ENCODE measurements at regions not wholly inside any gene's neighbourhood (a gene's known extent, or its start where the extent isn't known, plus 50 kb on each side); places are given as distances from the start of the nearest gene placed in this dataset.

DNA sequence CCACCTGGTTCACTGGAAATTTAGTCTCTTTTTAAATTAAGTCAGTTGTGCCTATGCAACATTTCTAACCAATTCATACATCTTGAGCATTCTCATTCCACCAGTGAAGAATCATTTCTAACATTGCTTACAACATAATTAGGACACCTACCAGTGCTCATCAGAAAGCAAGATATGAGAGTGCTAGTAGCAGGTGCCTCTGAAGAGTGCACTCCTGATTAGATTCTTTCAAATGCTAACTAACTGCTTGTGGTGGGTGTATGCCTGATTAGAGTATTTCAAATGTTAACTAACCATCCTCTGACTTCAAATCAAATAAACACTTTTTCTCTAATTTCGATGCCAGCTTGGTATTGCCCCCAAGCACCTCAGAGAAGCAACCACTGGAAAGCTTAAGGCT lies 124.3 kb upstream of the DNAJC10 start:
- Histone ChIP-seq H3K36me3 (ENCODE audit: control insufficient read depth, insufficient read depth, low read length) (no peaks in the 10 kb centered on the region), H3K4me2 (ENCODE audit: insufficient read depth, low read length) (no peak overlapping the region), H3K4me1 (replicated peaks in 1 of 2; ENCODE audit: control insufficient read depth in 2 of 2, insufficient read depth in 2 of 2, low read length in 2 of 2) (no peaks in the 10 kb centered on the region), H2AFZ (ENCODE audit: low read depth, low read length) (no peak overlapping the region), H3K27me3 (ENCODE audit: control insufficient read depth in 2 of 2, insufficient read depth in 2 of 2, low read length in 2 of 2) (no peaks in the 10 kb centered on the region), H3K79me2 (ENCODE audit: control insufficient read depth, insufficient read depth, low read length) (no peaks in the 10 kb centered on the region), H3K27ac (ENCODE audit: extremely low read depth, low read depth, low read length) (no peak overlapping the region), H3K9ac (ENCODE audit: insufficient read depth in 1 of 2, low read depth in 2 of 2, low read length in 2 of 2) (no peak overlapping the region), H3K4me3 (no peak overlapping the region), H3K9me3 (replicated peaks; ENCODE audit: control insufficient read depth, insufficient read depth, low read depth, low read length) (no peaks in the 10 kb centered on the region), H3K9me1 (ENCODE audit: control insufficient read depth, insufficient read depth, low read length) (no peaks in the 10 kb centered on the region), H4K20me1 (replicated peaks; ENCODE audit: control insufficient read depth, insufficient read depth, low read length) (no peaks in the 10 kb centered on the region)
- BruUV-seq (replicated peaks) = no TSS peak
- ChIA-PET CTCF (ENCODE audit: low intra/inter-chr PET ratio) (no interaction called here), POLR2A (no interaction called here)
- WGBS (ENCODE audit: insufficient coverage, low coverage, missing lambda C conversion rate) = 0% methylated on average over 1 of the region's 1 CpG
- intact Hi-C loops (cut with micrococcal nuclease) = loop anchor here (5.0 kb wide), 1 partner anchor 56 kb away; no protein-coding TSS in a partner anchor
- ATAC-seq = no peak
- no peak for DNase-seq (ENCODE audit: extremely low read depth in 1 of 4, low spot score in 3 of 4)
- no peak for TF ChIP-seq ZNF586 (CRISPR knock-in tag; conservative IDR thresholded peaks at IDR 0.05)
- TF ChIP-seq, protein P1, sequence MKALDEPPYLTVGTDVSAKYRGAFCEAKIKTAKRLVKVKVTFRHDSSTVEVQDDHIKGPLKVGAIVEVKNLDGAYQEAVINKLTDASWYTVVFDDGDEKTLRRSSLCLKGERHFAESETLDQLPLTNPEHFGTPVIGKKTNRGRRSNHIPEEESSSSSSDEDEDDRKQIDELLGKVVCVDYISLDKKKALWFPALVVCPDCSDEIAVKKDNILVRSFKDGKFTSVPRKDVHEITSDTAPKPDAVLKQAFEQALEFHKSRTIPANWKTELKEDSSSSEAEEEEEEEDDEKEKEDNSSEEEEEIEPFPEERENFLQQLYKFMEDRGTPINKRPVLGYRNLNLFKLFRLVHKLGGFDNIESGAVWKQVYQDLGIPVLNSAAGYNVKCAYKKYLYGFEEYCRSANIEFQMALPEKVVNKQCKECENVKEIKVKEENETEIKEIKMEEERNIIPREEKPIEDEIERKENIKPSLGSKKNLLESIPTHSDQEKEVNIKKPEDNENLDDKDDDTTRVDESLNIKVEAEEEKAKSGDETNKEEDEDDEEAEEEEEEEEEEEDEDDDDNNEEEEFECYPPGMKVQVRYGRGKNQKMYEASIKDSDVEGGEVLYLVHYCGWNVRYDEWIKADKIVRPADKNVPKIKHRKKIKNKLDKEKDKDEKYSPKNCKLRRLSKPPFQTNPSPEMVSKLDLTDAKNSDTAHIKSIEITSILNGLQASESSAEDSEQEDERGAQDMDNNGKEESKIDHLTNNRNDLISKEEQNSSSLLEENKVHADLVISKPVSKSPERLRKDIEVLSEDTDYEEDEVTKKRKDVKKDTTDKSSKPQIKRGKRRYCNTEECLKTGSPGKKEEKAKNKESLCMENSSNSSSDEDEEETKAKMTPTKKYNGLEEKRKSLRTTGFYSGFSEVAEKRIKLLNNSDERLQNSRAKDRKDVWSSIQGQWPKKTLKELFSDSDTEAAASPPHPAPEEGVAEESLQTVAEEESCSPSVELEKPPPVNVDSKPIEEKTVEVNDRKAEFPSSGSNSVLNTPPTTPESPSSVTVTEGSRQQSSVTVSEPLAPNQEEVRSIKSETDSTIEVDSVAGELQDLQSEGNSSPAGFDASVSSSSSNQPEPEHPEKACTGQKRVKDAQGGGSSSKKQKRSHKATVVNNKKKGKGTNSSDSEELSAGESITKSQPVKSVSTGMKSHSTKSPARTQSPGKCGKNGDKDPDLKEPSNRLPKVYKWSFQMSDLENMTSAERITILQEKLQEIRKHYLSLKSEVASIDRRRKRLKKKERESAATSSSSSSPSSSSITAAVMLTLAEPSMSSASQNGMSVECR (CRISPR knock-in tag; IDR thresholded peaks at IDR 0.05) = no peak
- TF ChIP-seq ZC3H8 (IDR thresholded peaks at IDR 0.05) = no peak
- no peak for TF ChIP-seq FOXM1 (IDR thresholded peaks at IDR 0.05; ENCODE audit: low read depth)
- TF ChIP-seq FOXM1 (CRISPR knock-in tag; IDR thresholded peaks at IDR 0.05; ENCODE audit: low read depth) = no peak
- no peak for TF ChIP-seq CBFA2T2 (conservative IDR thresholded peaks at IDR 0.05)
- no peak for TF ChIP-seq ZC3H11A (IDR thresholded peaks at IDR 0.05; ENCODE audit: low read depth, low read length)
- TF ChIP-seq SLC30A9 (CRISPR knock-in tag; IDR thresholded peaks at IDR 0.05) = no peak
- FAIRE-seq = no peak
- in situ Hi-C loops (cut with MboI) = no loop called here

All from K562 (cell line).